Keratinocyte (primary cell): ENCODE measurements at regions not wholly inside any gene's neighbourhood (a gene's known extent, or its start where the extent isn't known, plus 50 kb on each side); places are given as distances from the start of the nearest gene placed in this dataset.

Experiments used
- DNase-seq: peaks from one replicate; pipeline ENCODE4 v3.0.0-alpha.2; 2011; ENCODE audit warnings: low read depth, missing footprints, low spot score
- FAIRE-seq: peaks from 2 replicates; lab custom pipeline; 2011; peaks lifted over from hg19 to GRCh38; lab: Jason Lieb, UNC
- H2AFZ ChIP-seq: 2 replicates; pipeline ENCODE4 v1.6.0; 2012; ENCODE audit warnings: low read length, control low read depth, inconsistent platforms; ENCODE audit not compliant: control insufficient read depth
- H3K27ac ChIP-seq: 2 replicates; pipeline ENCODE4 v1.5.1; 2011; ENCODE audit warnings: low read length; ENCODE audit not compliant: control insufficient read depth, insufficient read depth
- H3K27me3 ChIP-seq: 3 replicates; pipeline ENCODE4 v1.6.0; 2011; ENCODE audit warnings: low read length; ENCODE audit not compliant: control insufficient read depth, insufficient read depth; ENCODE audit errors: extremely low read depth
- H3K36me3 ChIP-seq, 2 experiments: 2 replicates in 1 of 2; 3 replicates in 1 of 2; pipeline ENCODE4 v1.5.1; 2011; ENCODE audit warnings: low read length in 2 of 2, mild to moderate bottlenecking in 1 of 2; ENCODE audit not compliant: control insufficient read depth in 2 of 2, insufficient read depth in 2 of 2; ENCODE audit errors: extremely low read depth in 1 of 2
- H3K4me1 ChIP-seq: 3 replicates; pipeline ENCODE4 v1.5.1; 2011; ENCODE audit warnings: low read length; ENCODE audit not compliant: control insufficient read depth, insufficient read depth; ENCODE audit errors: extremely low read depth
- H3K4me2 ChIP-seq: 3 replicates; pipeline ENCODE4 v1.6.0; 2011; ENCODE audit warnings: low read depth, low read length; ENCODE audit not compliant: control insufficient read depth, insufficient read depth; ENCODE audit errors: extremely low read depth
- H3K4me3 ChIP-seq, 3 experiments: fragments of 200-600 bp in 1 of 3; sonication (generic) in 1 of 3; 2 replicates in 2 of 3; 3 replicates in 1 of 3; pipeline ENCODE4 v1.5.1; 2011 to 2016; ENCODE audit warnings: low read length in 3 of 3, mild to moderate bottlenecking in 3 of 3, control low read depth in 2 of 3, inconsistent platforms in 1 of 3, low read depth in 1 of 3, mixed read lengths in 1 of 3, mixed run types in 1 of 3, moderate library complexity in 1 of 3; ENCODE audit not compliant: control insufficient read depth in 2 of 3, insufficient read depth in 2 of 3; ENCODE audit errors: extremely low read depth in 1 of 3
- H3K79me2 ChIP-seq: 2 replicates; pipeline ENCODE4 v1.6.0; 2012; ENCODE audit warnings: low read length; ENCODE audit not compliant: control insufficient read depth, insufficient read depth
- H3K9ac ChIP-seq: 3 replicates; pipeline ENCODE4 v1.6.0; 2011; ENCODE audit warnings: low read length; ENCODE audit not compliant: control insufficient read depth, insufficient read depth; ENCODE audit errors: extremely low read depth
- H3K9me1 ChIP-seq: 3 replicates; pipeline ENCODE4 v1.6.0; 2011; ENCODE audit warnings: low read length; ENCODE audit not compliant: control insufficient read depth, insufficient read depth; ENCODE audit errors: extremely low read depth
- H3K9me3 ChIP-seq: 2 replicates; pipeline ENCODE4 v1.5.1; 2012; ENCODE audit warnings: low read depth, low read length; ENCODE audit not compliant: control insufficient read depth
- H4K20me1 ChIP-seq: 3 replicates; pipeline ENCODE4 v1.6.0; 2011; ENCODE audit warnings: low read length; ENCODE audit not compliant: control insufficient read depth, insufficient read depth; ENCODE audit errors: extremely low read depth
- CTCF ChIP-seq, 3 experiments: IDR thresholded peaks in 1 of 3; conservative IDR thresholded peaks in 1 of 3; optimal IDR thresholded peaks in 1 of 3; 2 replicates in 2 of 3; 3 replicates in 1 of 3; pipeline versions ENCODE3 to v1.5.1; 2011; ENCODE audit warnings: low read length in 3 of 3, mild to moderate bottlenecking in 3 of 3, moderate library complexity in 2 of 3, control low read depth in 1 of 3, inconsistent platforms in 1 of 3; ENCODE audit not compliant: insufficient read depth in 2 of 3; ENCODE audit errors: extremely low read depth in 1 of 3
- EZH2 ChIP-seq: IDR thresholded peaks from one replicate; pipeline ENCODE4 v1.6.1; 2012; ENCODE audit warnings: inconsistent platforms, mild to moderate bottlenecking, low read length, moderate library complexity
- dilution Hi-C: fragments of 300-500 bp; cut with MboI; formaldehyde crosslinking; loops from one replicate; pipeline ENCODE4 v1.7.0; 2020; ENCODE audit warnings: low sequenced_read_pairs; ENCODE audit not compliant: extremely low pct_ligation_motif_present

DNA sequence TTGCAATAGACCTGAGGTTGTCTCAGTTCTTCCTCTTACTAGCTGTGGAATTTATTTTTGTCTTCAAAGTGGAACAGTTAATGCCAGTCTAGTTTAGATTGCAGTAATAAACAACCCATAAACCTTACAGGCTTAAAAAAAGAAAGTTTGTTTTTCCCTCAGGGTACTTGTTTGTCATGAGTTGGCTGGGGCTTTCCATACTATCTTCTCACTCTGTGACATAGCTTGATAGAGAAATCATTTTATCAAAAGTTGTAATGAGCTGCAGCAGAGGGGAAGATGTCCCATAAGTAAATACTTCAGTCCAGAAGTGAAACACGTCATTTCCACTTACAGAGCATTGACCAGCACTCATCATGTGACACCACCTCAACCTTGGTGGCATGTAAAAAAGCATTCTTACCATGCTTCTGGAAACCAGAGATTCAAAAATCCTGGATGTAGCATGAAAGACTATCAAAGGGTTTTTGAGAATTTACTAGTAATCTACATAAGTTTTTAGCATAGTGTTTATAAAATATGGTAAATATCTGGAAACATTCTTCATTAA, 62.8 kb upstream of the COL11A1 start:
- H3K9me3 ChIP-seq, result no peaks in the 10 kb centered on the region
- TF ChIP-seq CTCF (optimal IDR thresholded peaks at IDR 0.05 in 1 of 3, IDR thresholded peaks at IDR 0.05 in 1 of 3, conservative IDR thresholded peaks at IDR 0.05 in 1 of 3; ENCODE audit: extremely low read depth in 1 of 3, insufficient read depth in 2 of 3, low read length in 3 of 3) (no peak), EZH2 (no peak)
- H3K4me1 ChIP-seq, result no peaks in the 10 kb centered on the region
- H3K79me2 ChIP-seq, result no peaks in the 10 kb centered on the region
- H3K27ac ChIP-seq, result no peak overlapping the region
- H3K36me3 ChIP-seq, result no peaks in the 10 kb centered on the region
- no peak overlapping the region for H2AFZ ChIP-seq
- DNase-seq, result no peak
- no peaks in the 10 kb centered on the region for H3K27me3 ChIP-seq
- dilution Hi-C loops, result no loop called here
- no peak overlapping the region for H3K4me3 ChIP-seq
- FAIRE-seq, result no peak
- H4K20me1 ChIP-seq, result no peaks in the 10 kb centered on the region
- H3K9ac ChIP-seq, result no peak overlapping the region
- H3K9me1 ChIP-seq, result no peaks in the 10 kb centered on the region
- H3K4me2 ChIP-seq, result no peak overlapping the region

- H3K9me1 ChIP-seq, result no peaks in the 10 kb centered on the region
- no peaks in the 10 kb centered on the region for H3K36me3 ChIP-seq
- TF ChIP-seq EZH2, result no peak
- no peak for TF ChIP-seq CTCF (optimal IDR thresholded peaks at IDR 0.05 in 1 of 3, IDR thresholded peaks at IDR 0.05 in 1 of 3, conservative IDR thresholded peaks at IDR 0.05 in 1 of 3; ENCODE audit: extremely low read depth in 1 of 3, insufficient read depth in 2 of 3, low read length in 3 of 3)
- no peaks in the 10 kb centered on the region for H3K79me2 ChIP-seq
- H3K27me3 ChIP-seq, result no peaks in the 10 kb centered on the region
- FAIRE-seq (no peak), DNase-seq (no peak)
- no peak overlapping the region for H3K4me2 ChIP-seq
- dilution Hi-C loops, result no loop called here
- no peak overlapping the region for H3K27ac ChIP-seq
- no peak overlapping the region for H3K4me3 ChIP-seq
- no peaks in the 10 kb centered on the region for H3K4me1 ChIP-seq
- no peaks in the 10 kb centered on the region for H4K20me1 ChIP-seq
- no peak overlapping the region for H2AFZ ChIP-seq
- H3K9ac ChIP-seq, result no peak overlapping the region
- H3K9me3 ChIP-seq, result no peaks in the 10 kb centered on the region
Measured at GRCh38 chr1:103170609-103171008, 62.3 kb upstream of the COL11A1 start.
